GM23248 (cell line): ENCODE measurements at regions not wholly inside any gene's neighbourhood (a gene's known extent, or its start where the extent isn't known, plus 50 kb on each side); places are given as distances from the start of the nearest gene placed in this dataset.

Experiments used
- EZH2 ChIP-seq: fragments of 200-600 bp; sonication (generic); IDR thresholded peaks from 2 replicates; pipeline ENCODE4 v1.6.1; 2018; ENCODE audit warnings: antibody characterized with exemption, mild to moderate bottlenecking; ENCODE audit not compliant: insufficient read depth, poor library complexity, severe bottlenecking
- EZH2phosphoT487 ChIP-seq: fragments of 200-600 bp; sonication (generic); IDR thresholded peaks from 2 replicates; pipeline ENCODE4 v1.6.1; 2018; ENCODE audit warnings: antibody characterized with exemption, moderate library complexity, mild to moderate bottlenecking, low read depth; ENCODE audit not compliant: insufficient read depth

DNA sequence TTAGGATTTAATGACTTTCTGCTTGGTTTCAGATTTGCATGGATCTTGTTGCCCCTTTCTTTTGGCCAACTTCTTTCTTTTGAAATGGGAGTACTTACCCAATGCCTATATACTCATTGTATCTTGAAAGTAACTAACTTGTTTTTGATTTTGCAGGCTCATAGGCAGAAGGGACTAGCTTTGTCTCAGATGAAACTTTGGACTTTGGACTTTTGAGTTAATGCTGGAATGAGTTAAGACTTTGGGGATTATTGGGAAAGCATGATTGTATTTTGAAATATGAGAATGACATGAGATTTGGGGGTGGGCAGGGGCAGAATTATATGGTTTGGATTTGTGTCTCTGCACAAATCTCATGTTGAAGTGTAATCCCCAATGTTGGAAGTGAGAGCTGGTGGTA is 657.1 kb downstream of the TMTC2 start:
- TF ChIP-seq EZH2 (no peak), EZH2phosphoT487 (no peak)
